ENCODE measurements at regions not wholly inside any gene's neighbourhood (a gene's known extent, or its start where the extent isn't known, plus 50 kb on each side); places are given as distances from the start of the nearest gene placed in this dataset.
A peak's percentile ranks its signal among the peaks of the same experiment; 100 is the strongest.

GRCh38 chr5:102554082-102554481 is 55.3 kb upstream of the SLCO6A1 start:
- FAIRE-seq (no peak), DNase-seq (ENCODE audit: low read depth in 1 of 2, low spot score in 1 of 2) (no peak), ATAC-seq (no peak)
- TF ChIP-seq ATOH8 (CRISPR knock-in tag; IDR thresholded peaks at IDR 0.05; ENCODE audit: low read depth) (no peak), HDAC2 (IDR thresholded peaks at IDR 0.05) (no peak), EHMT2 (IDR thresholded peaks at IDR 0.05; ENCODE audit: low read depth) (no peak), MAX (IDR thresholded peaks at IDR 0.05) (no peak), FOXS1 (CRISPR knock-in tag; IDR thresholded peaks at IDR 0.05) (no peak), JUNB (IDR thresholded peaks at IDR 0.05) (no peak)
- Histone ChIP-seq H3K9me3 (no peaks in the 10 kb centered on the region), H3K4me2 (no peak overlapping the region), H3K4me3 (no peak overlapping the region), H3K4me1 (no peaks in the 10 kb centered on the region), H3K27ac (no peak overlapping the region)
- POLR2A ChIA-PET = no interaction called here
- WGBS (ENCODE audit: missing lambda C conversion rate) = 0% methylated on average over 2 of the region's 2 CpGs
- CTCF ChIA-PET = no interaction called here

- TF ChIP-seq CTCF (IDR thresholded peaks at IDR 0.05) = no peak
- TF ChIP-seq NR3C1 (IDR thresholded peaks at IDR 0.05) = no peak
- no peak for TF ChIP-seq MYC (IDR thresholded peaks at IDR 0.05; ENCODE audit: borderline replicate concordance, low read length)
- no peak for TF ChIP-seq CHD2 (IDR thresholded peaks at IDR 0.05; ENCODE audit: low read length, partially characterized antibody)
- no peak for TF ChIP-seq E2F6 (IDR thresholded peaks at IDR 0.05; ENCODE audit: borderline replicate concordance, low read depth)
- no peak for TF ChIP-seq HOXB5 (CRISPR knock-in tag; IDR thresholded peaks at IDR 0.05)
- no peak for TF ChIP-seq BHLHE40 (IDR thresholded peaks at IDR 0.05; ENCODE audit: low read depth, low read length)
- TF ChIP-seq GATA3 (IDR thresholded peaks at IDR 0.05; ENCODE audit: borderline replicate concordance) = no peak
- TF ChIP-seq KDM5A (IDR thresholded peaks at IDR 0.05) = no peak
- TF ChIP-seq SMC3 (IDR thresholded peaks at IDR 0.05) = no peak
- Histone ChIP-seq H3K27ac (no peak overlapping the region), H3K4me2 (no peak overlapping the region), H3K4me3 (no peak overlapping the region), H3K4me1 (no peaks in the 10 kb centered on the region), H3K9me3 (no peaks in the 10 kb centered on the region)
- 19% methylated on average over 1 of the region's 1 CpG for WGBS (ENCODE audit: missing lambda C conversion rate)
- FAIRE-seq (no peak), ATAC-seq (no peak), DNase-seq (ENCODE audit: low read depth in 1 of 2, low spot score in 1 of 2) (no peak)
- ChIA-PET CTCF (no interaction called here), POLR2A (no interaction called here)
Measured at GRCh38 chr5:102554728-102555127, 55.9 kb upstream of the SLCO6A1 start.

GRCh38 chr5:102561894-102562760 is 63.3 kb upstream of the SLCO6A1 start:
- ATAC-seq = peak in 1 of 2 experiments; percentile 66; a peak in 3 of 6 replicates
- peak in 1 of 2 experiments; percentile 39 for DNase-seq (ENCODE audit: low read depth in 1 of 2, low spot score in 1 of 2)
- H3K4me1 ChIP-seq = no peaks in the 10 kb centered on the region
- POLR2A ChIA-PET = no interaction called here
- TF ChIP-seq CTCF (IDR thresholded peaks at IDR 0.05) = peak; percentile 29; the same call in 2 of the 3 replicates
- peak in 1 of 2 experiments; percentile 38; a peak in 2 of 5 replicates for TF ChIP-seq RAD21 (conservative IDR thresholded peaks at IDR 0.05 in 1 of 2, IDR thresholded peaks at IDR 0.05 in 1 of 2)
- no peak for TF ChIP-seq HMGXB4 (CRISPR knock-in tag; IDR thresholded peaks at IDR 0.05; ENCODE audit: borderline replicate concordance)
- no peak overlapping the region for H3K27ac ChIP-seq
- CTCF ChIA-PET = interaction anchor here (1.1 kb wide), 1 partner anchor 12 kb away, joined by 3 read pairs; no protein-coding TSS in a partner anchor
- H3K4me2 ChIP-seq = no peak overlapping the region
- H3K4me3 ChIP-seq = no peak overlapping the region
- 12% methylated on average over 11 of the region's 11 CpGs for WGBS (ENCODE audit: missing lambda C conversion rate)
- FAIRE-seq = no peak
- no peaks in the 10 kb centered on the region for H3K9me3 ChIP-seq
